ENCODE measurements at regions not wholly inside any gene's neighbourhood (a gene's known extent, or its start where the extent isn't known, plus 50 kb on each side); places are given as distances from the start of the nearest gene placed in this dataset.

DNA sequence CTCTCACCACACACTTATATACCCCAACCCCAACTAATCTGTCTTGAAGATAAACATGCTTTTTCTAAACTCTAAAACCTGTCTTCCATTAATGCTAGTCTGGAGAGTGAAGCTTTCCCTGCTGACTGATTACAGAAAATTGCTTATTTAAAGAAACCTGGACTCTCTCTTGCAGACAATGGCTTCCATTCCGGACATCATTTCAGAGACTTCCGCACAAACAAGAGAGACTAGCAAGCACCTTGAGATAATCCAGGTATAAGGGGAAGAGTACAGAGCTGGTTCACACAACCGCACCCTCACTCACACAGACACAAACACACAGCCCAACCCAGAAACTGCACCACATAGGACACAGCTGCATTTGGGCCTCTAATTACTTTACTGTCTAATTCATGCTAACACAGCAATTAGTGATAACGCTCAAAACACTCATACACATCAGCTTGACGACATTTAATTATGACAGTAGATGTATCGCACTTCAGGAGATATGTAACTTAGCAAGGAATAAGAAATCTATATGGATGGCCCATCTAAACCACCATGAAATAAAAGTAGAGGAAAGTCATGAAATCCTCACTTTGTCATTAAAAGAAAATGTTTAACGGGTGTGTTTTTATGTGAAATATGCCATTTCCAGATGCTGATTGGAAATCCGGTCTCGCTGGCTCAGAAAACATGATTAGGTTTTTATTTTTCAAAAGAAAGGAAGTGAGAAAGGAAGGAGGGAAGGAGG, 138.1 kb upstream of the JARID2 start:
- POLR2A ChIA-PET, result no interaction called here
- intact Hi-C loops (cut with micrococcal nuclease; ENCODE audit: unreplicated experiment) (no loop called here), in situ Hi-C loops (cut with HindIII; ENCODE audit: low pct_unique_long_range_greater_than_20kb, low sequenced_read_pairs) (no loop called here)

DNA sequence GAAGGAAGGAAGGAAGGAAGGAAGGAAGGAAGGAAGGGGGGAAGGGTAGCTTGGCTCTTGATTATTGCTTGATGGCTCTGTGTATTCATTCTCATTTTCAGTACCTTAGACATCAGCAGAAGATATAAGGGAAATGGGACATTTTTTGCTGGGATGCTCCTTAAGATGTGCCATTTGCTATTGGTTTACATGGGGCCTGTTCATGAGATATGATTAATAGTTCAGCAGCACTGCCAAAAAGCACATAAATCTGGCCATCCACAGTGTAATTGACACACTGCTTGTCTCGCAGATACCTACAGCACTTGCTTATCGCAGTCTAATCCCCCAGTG, 137.5 kb upstream of the JARID2 start:
- ChIA-PET POLR2A (no interaction called here), CTCF (no interaction called here)
- DNase-seq (ENCODE audit: low read depth, low spot score), result no peak
- in situ Hi-C loops (cut with HindIII; ENCODE audit: low pct_unique_long_range_greater_than_20kb, low sequenced_read_pairs) (no loop called here), intact Hi-C loops (cut with micrococcal nuclease; ENCODE audit: unreplicated experiment) (no loop called here)
- ATAC-seq, result no peak
- H3K9me3 ChIP-seq (ENCODE audit: control insufficient read depth, insufficient read depth, low read depth, low read length), result no peaks in the 10 kb centered on the region
- no peak overlapping the region for H3K4me3 ChIP-seq (ENCODE audit: low read depth in 2 of 2, low read length in 2 of 2)
- TF ChIP-seq TCF7L2 (IDR thresholded peaks at IDR 0.05; ENCODE audit: low read depth, low read length), result no peak
- TF ChIP-seq POLR2AphosphoS5 (IDR thresholded peaks at IDR 0.05; ENCODE audit: low read depth, low read length), result no peak
- TF ChIP-seq, protein P1, sequence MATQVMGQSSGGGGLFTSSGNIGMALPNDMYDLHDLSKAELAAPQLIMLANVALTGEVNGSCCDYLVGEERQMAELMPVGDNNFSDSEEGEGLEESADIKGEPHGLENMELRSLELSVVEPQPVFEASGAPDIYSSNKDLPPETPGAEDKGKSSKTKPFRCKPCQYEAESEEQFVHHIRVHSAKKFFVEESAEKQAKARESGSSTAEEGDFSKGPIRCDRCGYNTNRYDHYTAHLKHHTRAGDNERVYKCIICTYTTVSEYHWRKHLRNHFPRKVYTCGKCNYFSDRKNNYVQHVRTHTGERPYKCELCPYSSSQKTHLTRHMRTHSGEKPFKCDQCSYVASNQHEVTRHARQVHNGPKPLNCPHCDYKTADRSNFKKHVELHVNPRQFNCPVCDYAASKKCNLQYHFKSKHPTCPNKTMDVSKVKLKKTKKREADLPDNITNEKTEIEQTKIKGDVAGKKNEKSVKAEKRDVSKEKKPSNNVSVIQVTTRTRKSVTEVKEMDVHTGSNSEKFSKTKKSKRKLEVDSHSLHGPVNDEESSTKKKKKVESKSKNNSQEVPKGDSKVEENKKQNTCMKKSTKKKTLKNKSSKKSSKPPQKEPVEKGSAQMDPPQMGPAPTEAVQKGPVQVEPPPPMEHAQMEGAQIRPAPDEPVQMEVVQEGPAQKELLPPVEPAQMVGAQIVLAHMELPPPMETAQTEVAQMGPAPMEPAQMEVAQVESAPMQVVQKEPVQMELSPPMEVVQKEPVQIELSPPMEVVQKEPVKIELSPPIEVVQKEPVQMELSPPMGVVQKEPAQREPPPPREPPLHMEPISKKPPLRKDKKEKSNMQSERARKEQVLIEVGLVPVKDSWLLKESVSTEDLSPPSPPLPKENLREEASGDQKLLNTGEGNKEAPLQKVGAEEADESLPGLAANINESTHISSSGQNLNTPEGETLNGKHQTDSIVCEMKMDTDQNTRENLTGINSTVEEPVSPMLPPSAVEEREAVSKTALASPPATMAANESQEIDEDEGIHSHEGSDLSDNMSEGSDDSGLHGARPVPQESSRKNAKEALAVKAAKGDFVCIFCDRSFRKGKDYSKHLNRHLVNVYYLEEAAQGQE (IDR thresholded peaks at IDR 0.05; ENCODE audit: insufficient read depth in 1 of 2, low read depth in 2 of 2, low read length in 1 of 2), result no peak
- TF ChIP-seq, protein P2, sequence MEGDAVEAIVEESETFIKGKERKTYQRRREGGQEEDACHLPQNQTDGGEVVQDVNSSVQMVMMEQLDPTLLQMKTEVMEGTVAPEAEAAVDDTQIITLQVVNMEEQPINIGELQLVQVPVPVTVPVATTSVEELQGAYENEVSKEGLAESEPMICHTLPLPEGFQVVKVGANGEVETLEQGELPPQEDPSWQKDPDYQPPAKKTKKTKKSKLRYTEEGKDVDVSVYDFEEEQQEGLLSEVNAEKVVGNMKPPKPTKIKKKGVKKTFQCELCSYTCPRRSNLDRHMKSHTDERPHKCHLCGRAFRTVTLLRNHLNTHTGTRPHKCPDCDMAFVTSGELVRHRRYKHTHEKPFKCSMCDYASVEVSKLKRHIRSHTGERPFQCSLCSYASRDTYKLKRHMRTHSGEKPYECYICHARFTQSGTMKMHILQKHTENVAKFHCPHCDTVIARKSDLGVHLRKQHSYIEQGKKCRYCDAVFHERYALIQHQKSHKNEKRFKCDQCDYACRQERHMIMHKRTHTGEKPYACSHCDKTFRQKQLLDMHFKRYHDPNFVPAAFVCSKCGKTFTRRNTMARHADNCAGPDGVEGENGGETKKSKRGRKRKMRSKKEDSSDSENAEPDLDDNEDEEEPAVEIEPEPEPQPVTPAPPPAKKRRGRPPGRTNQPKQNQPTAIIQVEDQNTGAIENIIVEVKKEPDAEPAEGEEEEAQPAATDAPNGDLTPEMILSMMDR (IDR thresholded peaks at IDR 0.05), result no peak
- TF ChIP-seq SIN3A (IDR thresholded peaks at IDR 0.05; ENCODE audit: borderline replicate concordance, insufficient read depth, low read depth, low read length), result no peak
- no peaks in the 10 kb centered on the region for H3K36me3 ChIP-seq (ENCODE audit: control insufficient read depth, insufficient read depth, low read length)
- BruUV-seq (replicated peaks), result no TSS peak
- H3K27me3 ChIP-seq (ENCODE audit: control insufficient read depth, insufficient read depth, low read length), result no peaks in the 10 kb centered on the region
- H3K4me1 ChIP-seq (ENCODE audit: control insufficient read depth, insufficient read depth, low read length), result no peaks in the 10 kb centered on the region
- no peak overlapping the region for H3K27ac ChIP-seq (ENCODE audit: low read length)

More for the DNA sequence above, 138.1 kb upstream of the JARID2 start:
- ATAC-seq, result no peak
- no peaks in the 10 kb centered on the region for H3K36me3 ChIP-seq (ENCODE audit: control insufficient read depth, insufficient read depth, low read length)
- CTCF ChIA-PET, result no interaction called here
- no peaks in the 10 kb centered on the region for H3K27me3 ChIP-seq (ENCODE audit: control insufficient read depth, insufficient read depth, low read length)
- BruUV-seq (replicated peaks), result no TSS peak
- TF ChIP-seq POLR2AphosphoS5 (IDR thresholded peaks at IDR 0.05; ENCODE audit: low read depth, low read length) (no peak), TCF7L2 (IDR thresholded peaks at IDR 0.05; ENCODE audit: low read depth, low read length) (no peak), SIN3A (IDR thresholded peaks at IDR 0.05; ENCODE audit: borderline replicate concordance, insufficient read depth, low read depth, low read length) (no peak)
- TF ChIP-seq, protein P2 (IDR thresholded peaks at IDR 0.05), result no peak
- TF ChIP-seq, protein P1 (IDR thresholded peaks at IDR 0.05; ENCODE audit: insufficient read depth in 1 of 2, low read depth in 2 of 2, low read length in 1 of 2), result no peak
- no peak overlapping the region for H3K4me3 ChIP-seq (ENCODE audit: low read depth in 2 of 2, low read length in 2 of 2)
- no peaks in the 10 kb centered on the region for H3K9me3 ChIP-seq (ENCODE audit: control insufficient read depth, insufficient read depth, low read depth, low read length)
- no peak for DNase-seq (ENCODE audit: low read depth, low spot score)
- H3K4me1 ChIP-seq (ENCODE audit: control insufficient read depth, insufficient read depth, low read length), result no peaks in the 10 kb centered on the region
- H3K27ac ChIP-seq (ENCODE audit: low read length), result no peak overlapping the region
